T-cell (primary cell): ENCODE measurements at regions not wholly inside any gene's neighbourhood (a gene's known extent, or its start where the extent isn't known, plus 50 kb on each side); places are given as distances from the start of the nearest gene placed in this dataset.
A peak's percentile ranks its signal among the peaks of the same experiment; 100 is the strongest.

ENCODE experiments used
- ATAC-seq, 4 experiments: fragments of 200-7000 bp in 3 of 4; fragments of 150-1000 bp in 1 of 4; cut with Tn5 transposase; replicated peaks in 1 of 4; 1 replicate in 3 of 4; 2 replicates in 1 of 4; pipeline ENCODE4 v1.10.0; 2021; ENCODE audit warnings: moderate library complexity in 3 of 4, mild to moderate bottlenecking in 2 of 4, moderate number of reproducible peaks in 1 of 4
- CTCF ChIA-PET, 2 donors: fragments of 300-600 bp; sonication (Branson Sonifier 250); formaldehyde crosslinking; loops; one replicate each; lab custom pipeline; 2022; ENCODE audit warnings: antibody characterized with exemption in 2 of 2; lab: Charles Lee
- POLR2A ChIA-PET, 2 donors: fragments of 300-600 bp; sonication (Branson Sonifier 250); formaldehyde crosslinking; loops; one replicate each; lab custom pipeline; 2022; ENCODE audit warnings: antibody characterized with exemption in 2 of 2; lab: Charles Lee
- DNase-seq, 35 experiments: peaks; one replicate each; pipeline versions ENCODE4 v3.0.0 to v3.0.0-alpha.2; 2013 to 2023
- H3K27ac ChIP-seq: one replicate; pipeline ENCODE4 v1.5.1; 2013; ENCODE audit warnings: low read length
- H3K27me3 ChIP-seq, 2 experiments: replicated peaks in 1 of 2; 1 replicate in 1 of 2; 2 replicates in 1 of 2; pipeline versions ENCODE4 v1.6.1 to v1.7.0; 2013; ENCODE audit warnings: low read length in 1 of 2, mixed read lengths in 1 of 2; ENCODE audit not compliant: control insufficient read depth in 2 of 2, insufficient read depth in 2 of 2; ENCODE audit errors: extremely low read depth in 1 of 2
- H3K36me3 ChIP-seq, 2 donors: 1 replicate in 1 of 2; 2 replicates in 1 of 2; pipeline versions ENCODE4 v1.6.1 to v1.7.0; 2013; ENCODE audit warnings: low read length in 1 of 2; ENCODE audit not compliant: control insufficient read depth in 2 of 2, insufficient read depth in 1 of 2; ENCODE audit errors: extremely low read depth in 1 of 2
- H3K4me1 ChIP-seq, 2 experiments: 1 replicate in 1 of 2; 2 replicates in 1 of 2; pipeline versions ENCODE4 v1.6.1 to v1.7.0; 2013; ENCODE audit warnings: low read length in 2 of 2, mixed read lengths in 1 of 2; ENCODE audit not compliant: insufficient read depth in 2 of 2, control insufficient read depth in 1 of 2; ENCODE audit errors: extremely low read depth in 1 of 2
- H3K4me3 ChIP-seq, 2 donors: 1 replicate in 1 of 2; 2 replicates in 1 of 2; pipeline versions ENCODE4 v1.5.1 to v1.7.0; 2013; ENCODE audit warnings: mild to moderate bottlenecking in 2 of 2, low read length in 1 of 2, moderate library complexity in 1 of 2; ENCODE audit not compliant: control insufficient read depth in 1 of 2; ENCODE audit errors: extremely low read depth in 1 of 2
- H3K9me3 ChIP-seq: 2 replicates; pipeline ENCODE4 v1.7.0; 2013
- H3K27ac Mint-ChIP-seq, 2 donors: one replicate each; pipeline ENCODE4 v1.8.0; 2020 to 2021; ENCODE audit warnings: mild to moderate bottlenecking in 2 of 2, mixed read lengths in 2 of 2
- H3K27me3 Mint-ChIP-seq, 2 donors: one replicate each; pipeline ENCODE4 v1.8.0; 2021 to 2022; ENCODE audit warnings: mixed read lengths in 2 of 2
- H3K36me3 Mint-ChIP-seq: one replicate; pipeline ENCODE4 v1.8.0; 2021; ENCODE audit warnings: mixed read lengths
- H3K4me1 Mint-ChIP-seq, 3 donors: one replicate each; pipeline ENCODE4 v1.8.0; 2020 to 2022; ENCODE audit warnings: mixed read lengths in 3 of 3, mild to moderate bottlenecking in 1 of 3
- H3K4me3 Mint-ChIP-seq, 3 donors: one replicate each; pipeline ENCODE4 v1.8.0; 2020 to 2022; ENCODE audit warnings: mild to moderate bottlenecking in 3 of 3, mixed read lengths in 3 of 3, moderate library complexity in 3 of 3
- H3K9me3 Mint-ChIP-seq, 3 donors: one replicate each; pipeline ENCODE4 v1.8.0; 2020 to 2022; ENCODE audit warnings: mixed read lengths in 3 of 3
- WGBS: methylation state at CpG from one replicate; pipeline ENCODE4 v1.1.5; 2013; ENCODE audit warnings: missing lambda C conversion rate; ENCODE audit not compliant: insufficient coverage; 5-methylcytosine and 5-hydroxymethylcytosine counted together

GRCh38 chr21:33971492-33972013, 55.9 kb upstream of the ATP5PO start:
- DNase-seq (no peak), ATAC-seq (no peak)
- Histone ChIP-seq H3K9me3 (no peaks in the 10 kb centered on the region), H3K4me3 (no peak overlapping the region), H3K27ac (no peak overlapping the region), H3K27me3 (no peaks in the 10 kb centered on the region), H3K36me3 (peaks cover 3 to 24% of the 10 kb centered on the region in 2 donors), H3K4me1 (peaks cover 11 to 13% of the 10 kb centered on the region in 2 experiments)
- H3K4me1 Mint-ChIP-seq: peaks cover 19 to 39% (median 35%) of the 10 kb centered on the region in 3 donors
- H3K9me3 Mint-ChIP-seq: peaks cover 0 to 3% (median 0%) of the 10 kb centered on the region in 3 donors
- no peak overlapping the region for H3K4me3 Mint-ChIP-seq
- peak overlapping the region; percentile 24 to 68 for H3K27ac Mint-ChIP-seq
- POLR2A ChIA-PET: no interaction called here
- CTCF ChIA-PET: no interaction called here
- no peaks in the 10 kb centered on the region for H3K27me3 Mint-ChIP-seq
- WGBS: 80% methylated on average over 6 of the region's 7 CpGs
- H3K36me3 Mint-ChIP-seq: peaks cover 43% of the 10 kb centered on the region

GRCh38 chr21:33969581-33969980, 54.0 kb upstream of the ATP5PO start:
- H3K4me1 Mint-ChIP-seq: peaks cover under 1 to 22% (median 20%) of the 10 kb centered on the region in 3 donors
- DNase-seq (no peak), ATAC-seq (no peak)
- Histone ChIP-seq H3K4me3 (no peak overlapping the region), H3K36me3 (peaks cover 3 to 24% of the 10 kb centered on the region in 2 donors), H3K27me3 (no peaks in the 10 kb centered on the region), H3K9me3 (no peaks in the 10 kb centered on the region), H3K4me1 (peaks cover 0 to 3% of the 10 kb centered on the region in 2 experiments), H3K27ac (no peak overlapping the region)
- H3K27me3 Mint-ChIP-seq: no peaks in the 10 kb centered on the region
- no peak overlapping the region for H3K4me3 Mint-ChIP-seq
- H3K27ac Mint-ChIP-seq: peak overlapping the region; percentile 41 to 46
- peaks cover 45% of the 10 kb centered on the region for H3K36me3 Mint-ChIP-seq
- ChIA-PET CTCF (interaction anchor here in 1 of 2 donors (0.6 to 1.4 kb wide), 2 partner anchors 10 to 32 kb away, joined by 4 to 6 read pairs; no protein-coding TSS in a partner anchor), POLR2A (interaction anchor here in 1 of 2 donors (0.6 kb wide), 2 partner anchors 64 to 421 kb away, joined by 3 read pairs; no protein-coding TSS in a partner anchor)
- peaks cover 0 to 3% (median 0%) of the 10 kb centered on the region in 3 donors for H3K9me3 Mint-ChIP-seq
- no CpG with 5 or more reads among the region's 3 CpGs for WGBS

DNA sequence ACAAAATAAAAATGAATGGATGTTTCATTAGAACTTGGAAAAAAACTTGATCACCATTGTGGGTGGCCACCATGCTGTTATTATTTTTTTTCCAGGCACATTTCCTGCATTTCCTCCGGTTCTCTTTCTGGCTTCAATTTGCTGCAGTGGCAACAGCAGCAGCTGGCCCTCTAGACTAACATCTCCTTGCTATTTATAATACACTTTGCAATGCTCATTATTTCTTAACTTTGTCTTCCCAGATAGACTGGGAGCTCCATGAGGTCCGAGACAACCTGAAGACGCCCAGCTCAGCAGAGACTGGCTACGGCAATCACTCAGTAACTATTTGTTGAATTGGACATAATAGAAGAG, 53.4 kb upstream of the ATP5PO start:
- ATAC-seq: no peak
- peaks cover 0 to 3% (median 0%) of the 10 kb centered on the region in 3 donors for H3K9me3 Mint-ChIP-seq
- no peak overlapping the region for H3K4me3 ChIP-seq
- POLR2A ChIA-PET: no interaction called here
- peaks cover 0 to 3% of the 10 kb centered on the region in 2 experiments for H3K4me1 ChIP-seq
- H3K36me3 ChIP-seq: peaks cover 3 to 28% of the 10 kb centered on the region in 2 donors
- no peaks in the 10 kb centered on the region for H3K9me3 ChIP-seq
- WGBS: 95% methylated on average over 4 of the region's 4 CpGs
- no peak for DNase-seq
- no peaks in the 10 kb centered on the region for H3K27me3 Mint-ChIP-seq
- H3K36me3 Mint-ChIP-seq: peaks cover 50% of the 10 kb centered on the region
- no peak overlapping the region for H3K27ac ChIP-seq
- CTCF ChIA-PET: interaction anchor here in 1 of 2 donors (0.6 to 1.4 kb wide), 2 partner anchors 9 to 31 kb away, joined by 4 to 6 read pairs; no protein-coding TSS in a partner anchor
- H3K4me3 Mint-ChIP-seq: no peak overlapping the region
- H3K27ac Mint-ChIP-seq: peak overlapping the region; percentile 18 to 41
- no peaks in the 10 kb centered on the region for H3K27me3 ChIP-seq
- peaks cover 7 to 23% (median 20%) of the 10 kb centered on the region in 3 donors for H3K4me1 Mint-ChIP-seq

- peak overlapping the region in 1 of 3 donors; percentile 15 for H3K4me3 Mint-ChIP-seq
Measured at GRCh38 chr21:33968080-33968994, 52.7 kb upstream of the ATP5PO start.

GRCh38 chr21:33967086-33967571, 51.5 kb upstream of the ATP5PO start:
- ATAC-seq (no peak), DNase-seq (peak in 1 of 35 experiments; percentile 0)
- Mint-ChIP-seq H3K27me3 (no peaks in the 10 kb centered on the region), H3K36me3 (peaks cover 63% of the 10 kb centered on the region), H3K4me3 (no peak overlapping the region), H3K9me3 (peaks cover 0 to 3% (median 0%) of the 10 kb centered on the region in 3 donors), H3K27ac (peak overlapping the region; percentile 64 to 66), H3K4me1 (peaks cover 7 to 40% (median 37%) of the 10 kb centered on the region in 3 donors)
- ChIA-PET POLR2A (no interaction called here), CTCF (interaction anchor here (0.5 to 0.7 kb wide), 3 partner anchors 21 to 31 kb away, joined by 3 to 7 read pairs (median 4); no protein-coding TSS in a partner anchor)
- H3K27ac ChIP-seq: no peak overlapping the region
- no peak overlapping the region for H3K4me3 ChIP-seq
- peaks cover 3 to 35% of the 10 kb centered on the region in 2 donors for H3K36me3 ChIP-seq
- WGBS: 100% methylated on average over 3 of the region's 5 CpGs
- H3K9me3 ChIP-seq: no peaks in the 10 kb centered on the region
- peaks cover 0 to 3% of the 10 kb centered on the region in 2 experiments for H3K4me1 ChIP-seq
- H3K27me3 ChIP-seq: no peaks in the 10 kb centered on the region

More at GRCh38 chr21:33968080-33968994, 52.7 kb upstream of the ATP5PO start:
- peaks cover 7 to 28% (median 26%) of the 10 kb centered on the region in 3 donors for H3K4me1 Mint-ChIP-seq
- ChIA-PET POLR2A (interaction anchor here in 1 of 2 donors (0.6 to 0.9 kb wide), 3 partner anchors 11 to 105 kb away, joined by 3 to 4 read pairs (median 4); no protein-coding TSS in a partner anchor), CTCF (interaction anchor here (0.5 to 1.4 kb wide), 5 partner anchors 8 to 383 kb away, joined by 3 to 7 read pairs (median 4); no protein-coding TSS in a partner anchor)
- no peaks in the 10 kb centered on the region for H3K27me3 ChIP-seq
- H3K9me3 ChIP-seq: no peaks in the 10 kb centered on the region
- H3K36me3 Mint-ChIP-seq: peaks cover 55% of the 10 kb centered on the region
- H3K4me1 ChIP-seq: peaks cover 0 to 3% of the 10 kb centered on the region in 2 experiments
- H3K27ac ChIP-seq: no peak overlapping the region
- H3K4me3 ChIP-seq: no peak overlapping the region
- 83% methylated on average over 1 of the region's 5 CpGs for WGBS
- no peaks in the 10 kb centered on the region for H3K27me3 Mint-ChIP-seq
- peaks cover 3 to 29% of the 10 kb centered on the region in 2 donors for H3K36me3 ChIP-seq
- H3K27ac Mint-ChIP-seq: peak overlapping the region in 1 of 2 donors; percentile 86
- peaks cover 0 to 3% (median 0%) of the 10 kb centered on the region in 3 donors for H3K9me3 Mint-ChIP-seq
- peak in 4 of 35 experiments; percentile 18 to 38 (median 26) for DNase-seq
- ATAC-seq: peak in 2 of 4 experiments; percentile 52 to 53
